HG03139 (cell line): ENCODE measurements at regions not wholly inside any gene's neighbourhood (a gene's known extent, or its start where the extent isn't known, plus 50 kb on each side); places are given as distances from the start of the nearest gene placed in this dataset.
"Not testable (repeated sequence)": the region's sequence is repeated elsewhere in the genome, so short reads cannot be mapped to it uniquely, and the experiment has no call there.

ENCODE experiments used
- ATAC-seq: cut with Tn5 transposase; IDR thresholded peaks from one replicate; pipeline ENCODE4 v1.9.1; 2021; ENCODE audit not compliant: unreplicated experiment

DNA sequence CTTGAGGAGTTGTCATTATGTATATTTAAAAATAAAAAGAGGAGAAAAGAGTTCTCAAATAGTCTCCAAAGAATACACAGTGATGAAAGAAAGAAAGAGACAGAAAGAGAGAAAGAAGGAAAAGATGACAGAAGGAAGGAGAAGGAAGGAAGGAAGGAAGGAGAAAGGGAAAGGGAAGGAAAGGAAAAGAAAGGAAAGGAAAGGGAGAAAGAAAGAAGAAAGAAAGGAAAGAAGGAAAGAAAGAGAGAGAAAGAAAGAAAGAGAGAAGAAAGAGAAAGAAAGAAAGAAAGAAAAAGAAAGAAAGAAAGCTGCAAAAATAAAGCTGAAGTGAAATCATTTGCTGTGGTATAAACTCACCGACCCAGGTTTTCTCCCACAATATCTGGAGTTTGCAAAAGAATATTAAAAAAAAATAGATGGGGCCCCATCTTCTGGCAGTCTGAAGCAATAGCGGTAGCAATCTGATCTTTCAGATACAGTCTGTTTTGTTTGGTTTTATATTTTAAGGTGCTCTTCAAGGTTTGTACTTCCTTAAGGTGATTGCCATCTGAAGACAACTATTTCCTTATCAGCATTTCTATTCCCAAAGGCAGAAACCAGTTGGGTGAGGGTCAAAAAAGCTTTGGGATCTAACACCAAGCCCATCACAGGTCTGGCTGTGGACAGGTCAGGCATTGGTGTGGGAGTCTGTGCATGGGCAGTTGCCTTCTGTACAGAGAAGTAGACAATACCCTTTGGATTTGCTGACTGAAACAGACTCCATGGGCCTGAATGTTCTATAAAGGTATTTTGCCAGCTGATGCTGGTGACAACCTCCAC lies 160.4 kb downstream of the CPEB2 start:
- no peak for ATAC-seq

DNA sequence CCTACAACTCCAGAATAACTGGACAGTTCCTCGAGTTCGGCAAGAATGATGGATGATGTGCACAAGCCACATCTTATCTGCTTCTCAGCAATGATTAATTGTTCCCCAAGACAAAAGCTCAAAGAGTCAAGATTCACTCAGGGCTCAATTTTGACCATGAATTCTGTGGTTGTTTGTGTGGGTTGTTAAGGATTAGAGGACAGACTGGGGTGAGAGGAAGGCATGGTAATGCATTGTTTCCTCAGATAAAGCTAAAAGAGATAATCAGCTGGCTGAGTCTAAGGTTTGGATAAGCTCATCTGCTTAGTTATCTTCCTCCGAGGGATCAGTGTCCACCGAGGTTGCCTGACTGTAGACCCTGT lies 161.0 kb downstream of the CPEB2 start:
- no peak for ATAC-seq

DNA sequence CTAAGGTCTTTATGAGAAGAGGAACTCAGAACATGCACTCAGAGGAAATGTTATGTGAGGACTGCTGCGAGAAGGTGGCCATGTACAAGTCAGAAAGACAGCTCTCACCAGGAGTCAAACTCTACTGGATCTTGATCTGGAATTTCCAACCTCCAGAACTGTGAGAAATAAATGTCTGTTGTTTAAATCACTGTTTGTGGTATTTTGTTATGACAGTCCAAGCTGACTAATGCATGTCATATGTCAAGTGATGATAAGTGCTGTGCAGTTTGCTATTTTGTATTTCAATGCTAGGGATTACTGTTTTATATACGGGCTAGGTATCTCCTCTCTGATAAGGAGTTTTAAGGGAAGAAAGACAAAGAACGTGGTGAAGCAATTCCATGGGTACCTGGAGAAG lies 162.3 kb downstream of the CPEB2 start:
- no peak for ATAC-seq

DNA sequence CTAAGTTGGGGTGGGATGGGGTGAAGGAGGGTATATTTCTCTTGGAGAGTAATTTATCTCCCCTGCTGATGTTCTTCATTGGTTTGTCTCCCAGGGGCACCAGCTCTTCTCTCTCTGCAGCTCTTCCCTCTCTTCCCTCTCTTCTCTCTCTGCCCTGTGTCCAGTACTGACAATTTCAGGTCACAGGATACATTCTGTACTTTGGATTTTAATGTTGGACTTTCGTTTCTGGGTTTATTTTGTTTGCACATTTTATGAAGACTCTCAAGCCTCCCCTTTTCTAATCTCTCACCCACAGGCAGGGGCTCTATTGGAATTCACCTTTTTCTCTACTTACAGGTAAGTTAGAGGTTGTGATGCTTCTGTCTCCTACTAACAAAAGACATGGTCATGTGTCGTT lies 165.5 kb downstream of the CPEB2 start:
- ATAC-seq: no peak

DNA sequence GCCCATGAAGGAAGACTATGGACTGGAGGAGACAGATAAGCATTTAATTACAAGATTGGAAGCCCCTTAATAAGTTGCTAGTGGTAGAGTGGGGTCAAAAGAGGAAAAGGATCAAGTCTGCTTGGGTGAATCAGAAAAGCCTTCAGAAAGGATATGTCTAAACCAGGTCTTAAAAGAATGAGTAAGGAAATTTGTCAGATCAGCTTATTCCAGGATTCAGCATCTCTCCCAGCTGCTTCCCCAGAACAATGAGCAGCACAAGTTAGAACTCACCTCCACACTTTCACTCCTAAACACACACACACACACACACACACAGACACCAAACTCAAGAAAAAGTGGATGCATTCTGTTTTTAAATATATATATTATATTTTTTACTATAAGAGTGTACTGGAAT lies 166.5 kb downstream of the CPEB2 start:
- no peak for ATAC-seq

DNA sequence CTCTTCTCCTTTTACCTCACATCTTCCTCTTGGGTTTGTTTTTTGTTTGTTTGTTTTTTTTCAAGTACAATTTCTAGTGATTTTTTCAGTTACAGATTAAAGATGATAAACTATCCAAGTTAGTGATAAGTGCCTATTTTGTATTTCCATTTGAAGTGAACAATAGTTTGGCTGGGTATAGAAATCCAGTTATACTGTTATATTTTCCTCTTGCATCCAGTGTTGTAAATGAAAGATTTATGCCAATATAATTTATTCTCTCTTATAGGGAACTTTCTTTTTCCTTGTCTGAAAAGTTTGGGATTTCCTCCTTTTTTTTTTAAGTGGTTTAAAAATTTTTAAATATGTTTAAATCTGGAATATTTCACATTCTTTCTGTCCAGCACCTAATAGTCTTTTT lies 169.4 kb downstream of the CPEB2 start:
- ATAC-seq: no peak

DNA sequence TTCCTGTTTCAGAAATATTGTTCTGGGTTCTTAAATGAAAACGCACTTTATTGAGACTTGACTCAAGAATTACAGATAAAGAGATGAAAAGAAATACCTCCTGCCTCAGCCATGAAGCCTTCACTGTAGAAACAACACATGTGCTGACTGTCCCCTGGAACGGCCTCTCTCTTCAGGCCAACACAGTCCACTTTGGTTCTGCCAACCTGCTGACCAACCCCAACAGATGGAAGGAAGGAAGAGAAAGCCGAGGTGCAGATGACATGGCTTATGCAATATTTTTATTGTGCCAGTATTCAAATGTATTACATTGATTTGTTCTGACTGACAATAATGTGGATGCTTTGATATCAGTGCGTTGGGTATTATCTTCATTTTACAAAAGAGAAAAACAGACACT lies 171.0 kb downstream of the CPEB2 start:
- ATAC-seq: no peak

DNA sequence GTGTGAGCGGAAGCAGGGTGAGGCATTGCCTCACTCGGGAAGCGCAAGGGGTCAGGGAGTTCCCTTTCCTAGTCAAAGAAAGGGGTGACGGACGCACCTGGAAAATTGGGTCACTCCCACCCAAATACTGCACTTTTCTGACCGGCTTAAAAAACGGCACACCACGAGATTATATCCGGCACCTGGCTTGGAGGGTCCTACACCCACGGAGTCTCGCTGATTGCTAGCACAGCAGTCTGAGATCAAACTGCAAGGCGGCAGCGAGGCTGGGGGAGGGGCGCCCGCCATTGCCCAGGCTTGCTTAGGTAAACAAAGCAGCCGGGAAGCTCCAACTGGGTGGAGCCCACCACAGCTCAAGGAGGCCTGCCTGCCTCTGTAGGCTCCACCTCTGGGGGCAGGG lies 171.9 kb downstream of the CPEB2 start:
- ATAC-seq: not testable (repeated sequence)

DNA sequence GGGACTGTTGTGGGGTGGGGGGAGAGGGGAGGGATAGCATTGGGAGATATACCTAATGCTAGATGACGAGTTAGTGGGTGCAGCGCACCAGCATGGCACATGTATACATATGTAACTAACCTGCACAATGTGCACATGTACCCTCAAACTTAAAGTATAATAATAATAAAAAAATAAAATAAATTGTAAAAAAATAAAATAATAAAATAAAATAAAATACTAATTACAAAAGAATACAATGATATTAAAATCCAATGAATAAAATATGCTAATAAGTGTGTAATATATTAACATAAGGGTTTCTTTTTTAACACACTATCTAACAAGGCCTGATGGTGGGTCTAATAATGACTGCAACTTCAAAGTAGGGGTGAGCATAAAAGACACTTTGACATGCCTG lies 177.6 kb downstream of the CPEB2 start:
- not testable (repeated sequence) for ATAC-seq

DNA sequence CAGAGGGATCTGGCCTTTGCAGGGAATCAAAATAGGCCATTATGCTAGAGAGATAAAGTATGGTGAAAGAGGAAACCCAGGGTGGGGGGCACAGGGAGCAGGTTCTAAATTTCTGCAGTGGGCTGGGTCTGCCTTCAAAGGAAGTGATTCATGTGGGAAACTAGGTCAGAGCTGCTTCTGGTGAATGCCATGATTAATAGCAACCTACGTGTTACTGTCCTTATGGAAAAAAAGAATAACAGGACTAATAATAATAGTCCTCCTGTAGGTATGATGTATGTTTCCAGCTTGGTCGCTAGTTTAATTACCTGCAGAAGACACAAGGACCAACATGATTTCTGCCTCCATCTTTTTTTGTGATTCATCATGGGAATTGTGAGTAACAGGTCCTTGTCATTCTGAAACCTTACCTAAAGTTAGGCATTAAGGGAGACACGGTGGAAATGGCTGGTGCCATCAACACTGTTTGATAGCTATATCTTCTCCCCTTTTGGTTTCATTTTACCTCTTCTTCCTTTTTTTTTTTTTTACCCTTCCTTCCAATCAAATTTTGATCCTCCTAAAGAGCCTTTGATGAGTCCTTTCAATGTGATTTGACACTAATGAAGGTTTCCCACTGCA lies 180.4 kb downstream of the CPEB2 start:
- ATAC-seq: no peak

DNA sequence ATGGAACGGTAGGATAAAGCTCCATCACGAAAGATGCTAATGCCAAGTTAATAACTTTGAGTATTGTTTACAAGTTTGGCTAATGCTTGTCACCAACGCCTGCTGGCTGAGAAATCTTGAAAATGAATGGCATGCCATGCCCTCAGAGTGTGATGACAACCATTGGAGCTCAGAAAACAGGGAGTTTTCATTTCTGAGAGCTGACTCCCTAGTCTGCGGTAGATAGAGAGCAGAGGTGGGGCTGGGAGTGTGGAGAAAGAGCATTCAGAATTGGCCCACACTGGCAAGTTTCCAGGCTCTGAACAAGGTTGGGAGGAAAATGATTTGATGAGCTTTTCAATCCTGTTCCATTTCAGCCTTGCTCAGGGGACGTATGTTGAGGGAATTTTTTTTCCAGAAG lies 183.9 kb downstream of the CPEB2 start:
- no peak for ATAC-seq

DNA sequence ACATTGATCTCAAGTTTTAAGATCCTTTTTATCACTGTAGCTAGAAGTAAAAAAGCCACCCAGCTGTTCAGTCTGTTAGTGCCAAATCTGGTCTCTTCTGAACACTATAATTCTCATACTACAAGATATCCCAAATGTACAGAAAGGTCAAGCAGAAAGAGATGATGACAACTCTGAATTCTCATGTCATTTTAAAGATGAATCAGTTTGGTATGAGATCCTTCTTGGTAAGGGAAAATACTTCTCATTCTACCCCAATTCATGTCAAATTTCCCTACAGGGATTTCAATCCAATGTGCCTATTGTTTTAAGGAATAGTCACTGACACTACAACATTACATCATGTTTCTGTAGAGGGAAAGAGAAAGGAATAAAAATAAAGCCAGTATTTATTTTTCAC lies 184.5 kb downstream of the CPEB2 start:
- ATAC-seq: no peak

DNA sequence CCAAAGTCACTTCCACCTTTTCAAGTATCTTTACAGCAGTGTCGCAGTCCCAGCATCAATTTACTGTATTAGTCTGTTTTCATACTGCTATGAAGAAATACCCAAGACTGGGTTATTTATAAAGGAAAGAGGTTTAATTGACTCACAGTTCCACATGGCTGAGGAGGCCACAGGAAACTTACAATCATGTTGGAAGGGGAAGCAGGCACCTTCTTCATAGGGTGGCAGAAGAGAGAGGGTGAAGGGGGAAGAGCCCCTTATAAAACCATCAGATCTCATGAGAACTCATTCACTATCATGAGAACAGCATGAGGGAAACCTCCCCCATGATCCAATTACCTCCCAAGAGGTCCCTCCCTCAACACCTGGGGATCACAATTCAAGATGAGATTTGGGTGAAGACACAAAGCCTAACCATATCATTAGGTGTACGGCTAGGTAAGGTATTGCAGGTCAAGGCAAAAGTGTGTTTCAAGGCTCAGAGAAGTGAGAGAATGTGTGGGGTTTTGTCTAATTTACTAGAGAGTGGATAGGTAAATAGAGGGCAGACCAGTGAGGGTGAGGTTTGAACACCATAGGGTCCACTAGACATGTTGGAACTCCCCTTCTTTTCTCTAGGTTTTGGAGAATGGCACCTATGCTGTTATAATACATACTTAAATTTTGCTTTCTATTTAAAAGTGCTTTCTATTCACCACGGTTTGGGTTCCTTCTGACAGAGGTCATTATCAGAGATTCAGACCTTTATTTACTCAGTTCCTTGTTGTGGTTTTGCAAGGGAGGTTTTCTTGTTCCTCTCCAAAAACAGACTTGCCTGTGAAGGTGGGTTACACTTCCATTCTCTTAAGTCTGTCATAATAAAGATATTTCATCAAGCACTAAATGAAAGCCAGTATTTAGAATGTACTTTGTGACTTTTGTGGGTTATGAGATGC lies 186.6 kb downstream of the CPEB2 start:
- peak; percentile 54 for ATAC-seq

DNA sequence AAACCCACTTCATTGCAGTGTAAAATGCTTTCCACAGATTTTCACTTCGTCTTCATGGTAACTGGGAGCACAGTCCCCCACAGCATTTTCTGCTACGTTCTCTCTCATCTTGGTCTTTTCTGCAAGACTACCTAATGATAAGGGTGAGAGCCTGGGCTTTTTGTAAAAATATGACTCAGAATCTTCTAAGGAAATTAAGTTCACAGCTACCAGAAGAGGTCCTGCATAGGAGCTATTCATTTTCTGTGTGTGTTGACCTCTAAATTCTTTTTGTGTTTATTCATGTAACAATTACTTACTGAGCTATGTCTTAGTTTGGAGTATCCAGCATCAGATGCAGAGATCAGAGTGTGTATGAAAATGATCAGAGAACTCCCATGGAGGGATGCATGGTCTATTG lies 192.2 kb downstream of the CPEB2 start:
- no peak for ATAC-seq

DNA sequence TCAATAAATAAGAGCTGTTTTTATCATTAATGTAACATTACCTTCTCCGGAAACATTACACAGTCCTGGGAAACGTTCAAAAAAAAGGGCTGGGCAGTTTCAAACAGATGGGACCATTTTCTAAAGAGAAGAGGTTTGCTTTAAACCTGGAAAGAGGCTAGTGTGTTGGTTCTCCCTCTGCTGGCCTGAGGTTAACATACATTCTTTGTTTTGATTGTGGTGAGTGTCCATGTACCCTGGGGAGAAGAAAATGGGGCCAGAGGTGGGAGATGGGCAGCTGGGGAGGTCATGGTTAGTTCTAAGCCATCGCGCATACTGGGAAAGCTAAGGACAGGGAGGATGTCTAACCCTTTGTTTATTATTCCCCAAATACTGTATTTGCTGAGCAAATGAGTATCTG lies 194.7 kb downstream of the CPEB2 start:
- no peak for ATAC-seq

DNA sequence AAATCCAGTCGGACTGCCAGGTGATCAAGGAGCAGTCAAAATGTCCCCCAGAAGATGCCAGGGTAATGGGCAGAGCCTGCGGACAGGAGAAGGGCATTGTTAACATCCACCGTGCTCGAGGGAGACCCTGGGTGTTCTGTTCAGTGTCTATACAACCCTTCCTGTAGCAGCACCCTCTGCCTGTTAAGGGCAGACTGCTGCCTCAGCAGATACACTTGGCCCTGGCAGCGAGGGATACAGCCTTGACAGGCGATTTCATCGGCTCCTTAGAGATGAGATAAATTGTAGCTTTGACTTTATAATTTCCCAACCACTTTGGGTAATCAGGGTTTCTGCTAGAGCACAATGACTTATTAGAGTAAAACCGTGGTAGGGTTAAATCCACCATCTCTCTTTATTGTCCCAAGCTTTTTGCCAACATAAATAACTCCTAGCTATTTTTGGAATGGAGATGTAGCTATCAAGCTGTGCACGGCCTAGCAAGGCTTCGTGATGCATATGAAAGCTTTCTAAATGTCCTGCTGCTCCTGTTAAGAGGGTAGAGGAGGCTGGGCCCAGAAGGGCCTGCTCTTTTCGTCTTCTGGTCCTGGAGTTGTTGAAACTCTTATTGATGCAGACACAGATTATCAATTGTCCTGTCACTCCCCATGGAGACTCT lies 195.9 kb downstream of the CPEB2 start:
- no peak for ATAC-seq

DNA sequence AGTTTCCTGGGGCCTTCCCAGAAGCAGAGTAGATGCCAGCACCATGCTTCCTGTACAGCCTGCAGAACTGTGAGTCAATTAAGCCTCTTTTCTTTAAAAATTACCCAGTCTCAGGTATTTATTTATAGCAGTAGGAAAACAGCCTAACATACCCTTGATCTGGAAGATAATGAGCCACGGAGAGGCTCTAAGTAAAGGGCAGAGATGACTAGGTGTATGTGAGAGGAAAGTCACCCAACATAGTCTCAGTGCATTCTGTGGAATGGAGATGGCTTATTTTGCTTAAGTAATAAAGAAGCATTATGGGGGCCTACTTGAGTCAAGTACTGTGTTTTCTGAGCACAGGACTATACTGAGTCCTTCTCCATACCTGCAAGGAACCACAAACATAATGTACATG lies 199.5 kb downstream of the CPEB2 start:
- no peak for ATAC-seq

DNA sequence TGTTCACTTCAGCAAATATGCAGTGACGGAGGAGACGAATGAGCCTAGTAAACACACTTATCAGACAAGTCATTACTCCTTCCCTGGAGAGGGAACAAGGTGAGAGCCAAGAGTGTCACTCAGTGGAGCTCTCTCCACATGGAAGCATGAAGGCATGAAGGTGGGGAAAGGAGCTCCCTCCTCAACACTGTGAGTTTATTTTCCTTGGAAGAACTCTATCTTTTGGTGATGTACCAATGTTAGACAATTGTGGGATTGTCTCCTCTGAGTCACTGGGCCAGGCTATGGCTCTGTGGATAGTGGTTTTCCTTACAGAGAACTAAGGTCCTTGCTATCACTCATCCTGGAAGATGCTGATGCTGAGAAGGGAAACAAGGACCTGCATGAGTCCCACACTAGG lies 200.2 kb downstream of the CPEB2 start:
- no peak for ATAC-seq

DNA sequence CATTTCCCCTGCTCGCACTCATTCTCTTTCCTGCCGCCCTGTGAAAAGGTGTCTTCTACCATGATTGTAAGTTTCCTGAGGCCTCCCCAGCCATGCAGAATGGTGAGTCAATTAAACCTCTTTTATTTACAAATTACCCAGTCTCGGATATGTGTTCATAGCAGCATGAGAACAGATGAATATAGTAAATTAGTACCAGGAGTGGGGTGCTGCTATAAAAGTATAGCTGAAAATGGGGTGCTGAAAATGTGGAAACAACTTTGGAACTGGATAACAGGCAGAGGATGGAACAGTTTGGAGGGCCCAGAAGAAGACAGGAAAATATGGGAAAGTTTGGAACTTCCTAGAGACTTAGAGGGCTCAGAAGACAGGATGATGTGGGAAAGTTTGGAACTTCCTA lies 204.2 kb downstream of the CPEB2 start:
- ATAC-seq: not testable (repeated sequence)

DNA sequence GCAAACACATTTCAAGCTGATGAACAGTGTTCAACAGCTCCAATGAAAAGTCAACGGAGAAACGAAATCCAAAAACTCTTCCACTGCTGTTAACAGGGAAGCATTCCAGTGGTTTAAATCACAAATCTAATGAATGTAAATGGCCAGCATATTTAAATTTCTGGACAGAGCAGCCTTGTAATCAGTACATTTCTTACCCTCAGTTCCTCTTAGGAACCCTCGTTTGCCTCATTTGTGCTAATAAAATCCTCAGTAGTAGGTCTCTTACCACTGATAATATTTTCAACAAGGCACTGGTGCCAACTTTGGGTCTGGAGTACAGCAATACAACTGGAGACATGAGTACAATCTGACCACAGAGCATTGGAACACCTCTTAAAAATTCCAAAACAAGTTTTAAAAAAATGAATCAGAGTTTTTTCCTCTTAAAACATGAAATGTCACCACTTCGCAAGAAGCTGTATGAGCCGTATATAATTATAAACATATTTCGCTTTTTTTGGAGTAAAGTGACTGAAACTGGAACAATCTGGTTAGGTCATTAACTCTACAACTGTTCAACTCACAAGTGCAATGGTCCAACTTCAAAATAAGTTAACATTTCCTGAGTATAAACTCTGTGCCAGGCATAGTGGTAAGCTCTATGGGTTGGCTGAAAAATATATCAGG lies 211.2 kb downstream of the CPEB2 start:
- ATAC-seq: no peak

DNA sequence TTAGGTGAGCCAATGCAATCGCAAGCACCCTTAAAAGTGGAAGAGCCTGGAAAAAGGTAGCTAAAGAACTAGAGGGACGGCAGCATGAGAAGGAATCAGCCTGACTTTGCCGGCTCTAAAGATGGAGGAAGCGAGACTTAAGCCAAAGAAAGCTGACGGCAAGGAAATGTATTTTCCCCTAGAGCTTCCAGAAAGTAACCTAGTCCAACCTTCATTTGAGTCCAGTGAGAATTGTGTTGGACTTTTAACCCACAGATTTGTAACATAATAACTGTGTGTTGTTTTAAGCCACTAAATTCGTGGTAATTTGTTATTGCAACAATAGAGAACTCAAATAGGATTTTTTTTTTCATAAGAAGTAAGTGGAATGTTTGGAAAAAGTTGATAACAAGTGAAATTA lies 212.7 kb upstream of the C1QTNF7 start:
- ATAC-seq: no peak
